Vagina (tissue), 2 donors: ENCODE measurements at regions not wholly inside any gene's neighbourhood (a gene's known extent, or its start where the extent isn't known, plus 50 kb on each side); places are given as distances from the start of the nearest gene placed in this dataset.

Experiments
- CTCF ChIP-seq, 3 experiments: fragments of 450-650 bp in 2 of 3; fragments of 200-600 bp in 1 of 3; sonication (generic) in 1 of 3; IDR thresholded peaks; one replicate each; pipeline ENCODE4 v1.5.1; 2017 to 2019; ENCODE audit warnings: antibody characterized with exemption in 3 of 3, mild to moderate bottlenecking in 2 of 3, moderate library complexity in 2 of 3
- POLR2A ChIP-seq, 2 donors: fragments of 450-650 bp; IDR thresholded peaks; one replicate each; pipeline ENCODE4 v1.6.1; 2017; ENCODE audit warnings: antibody characterized with exemption in 2 of 2, mild to moderate bottlenecking in 2 of 2, moderate library complexity in 2 of 2

- TF ChIP-seq CTCF (IDR thresholded peaks at IDR 0.05): no peak
- TF ChIP-seq POLR2A (IDR thresholded peaks at IDR 0.05): no peak
Observed at GRCh38 chr16:59339871-59340270, 605.8 kb upstream of the GOT2 start.
